ENCODE measurements at regions not wholly inside any gene's neighbourhood (a gene's known extent, or its start where the extent isn't known, plus 50 kb on each side); places are given as distances from the start of the nearest gene placed in this dataset.

- DNase-seq (ENCODE audit: extremely low spot score, unreplicated experiment) = no peak
- H3K4me3 Mint-ChIP-seq = no peak overlapping the region
- H3K4me1 Mint-ChIP-seq (ENCODE audit: unreplicated experiment) = peaks cover 13% of the 10 kb centered on the region
- H3K27me3 Mint-ChIP-seq = no peaks in the 10 kb centered on the region
- TF ChIP-seq, protein P1, sequence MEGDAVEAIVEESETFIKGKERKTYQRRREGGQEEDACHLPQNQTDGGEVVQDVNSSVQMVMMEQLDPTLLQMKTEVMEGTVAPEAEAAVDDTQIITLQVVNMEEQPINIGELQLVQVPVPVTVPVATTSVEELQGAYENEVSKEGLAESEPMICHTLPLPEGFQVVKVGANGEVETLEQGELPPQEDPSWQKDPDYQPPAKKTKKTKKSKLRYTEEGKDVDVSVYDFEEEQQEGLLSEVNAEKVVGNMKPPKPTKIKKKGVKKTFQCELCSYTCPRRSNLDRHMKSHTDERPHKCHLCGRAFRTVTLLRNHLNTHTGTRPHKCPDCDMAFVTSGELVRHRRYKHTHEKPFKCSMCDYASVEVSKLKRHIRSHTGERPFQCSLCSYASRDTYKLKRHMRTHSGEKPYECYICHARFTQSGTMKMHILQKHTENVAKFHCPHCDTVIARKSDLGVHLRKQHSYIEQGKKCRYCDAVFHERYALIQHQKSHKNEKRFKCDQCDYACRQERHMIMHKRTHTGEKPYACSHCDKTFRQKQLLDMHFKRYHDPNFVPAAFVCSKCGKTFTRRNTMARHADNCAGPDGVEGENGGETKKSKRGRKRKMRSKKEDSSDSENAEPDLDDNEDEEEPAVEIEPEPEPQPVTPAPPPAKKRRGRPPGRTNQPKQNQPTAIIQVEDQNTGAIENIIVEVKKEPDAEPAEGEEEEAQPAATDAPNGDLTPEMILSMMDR (conservative IDR thresholded peaks at IDR 0.05) = no peak
- no peaks in the 10 kb centered on the region for H3K9me3 Mint-ChIP-seq
- no peaks in the 10 kb centered on the region for H3K36me3 Mint-ChIP-seq
- no peak overlapping the region for H3K27ac Mint-ChIP-seq
These were observed 86.7 kb upstream of the LYPLAL1 start for GRCh38 chr1:219086956-219087469.

DNA sequence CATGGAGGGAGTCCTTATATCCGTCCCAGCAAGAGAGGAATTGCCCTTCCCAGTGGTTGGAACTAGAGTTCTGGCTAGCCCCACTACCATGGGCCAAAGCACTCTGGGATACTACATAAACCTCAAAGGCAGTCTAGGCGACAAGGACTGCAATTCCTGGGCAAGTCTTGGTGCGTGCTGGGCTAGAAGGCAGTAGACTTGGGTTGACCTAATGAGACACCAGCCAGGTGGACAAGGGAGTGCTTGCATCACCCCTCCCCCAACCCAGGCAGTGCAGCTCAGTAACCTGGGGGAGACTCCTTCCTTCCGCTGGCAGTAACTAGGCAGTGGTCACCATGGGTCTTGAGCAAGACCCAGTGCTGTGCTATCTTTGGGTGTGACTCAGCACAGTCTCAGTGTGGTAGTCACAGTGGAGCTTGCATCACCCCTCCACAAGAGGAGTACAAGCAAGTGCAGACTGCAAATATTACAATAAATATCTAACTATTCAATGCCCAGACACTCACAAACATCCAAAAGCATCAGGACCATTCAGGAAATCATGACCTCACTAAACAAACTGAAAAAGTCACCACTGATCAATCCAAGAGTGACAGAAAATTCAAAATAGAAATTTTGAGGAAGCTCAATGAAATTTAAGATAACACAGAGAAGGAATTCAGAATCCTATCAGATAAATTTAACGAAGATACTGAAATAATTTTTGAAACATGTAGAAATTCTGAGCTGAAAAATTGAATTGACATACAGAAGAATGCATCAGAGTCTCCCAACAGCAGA, 84.7 kb upstream of the LYPLAL1 start:
- DNase-seq (ENCODE audit: extremely low spot score, unreplicated experiment) = no peak
- Mint-ChIP-seq H3K4me3 (no peak overlapping the region), H3K27me3 (no peaks in the 10 kb centered on the region), H3K27ac (no peak overlapping the region), H3K4me1 (ENCODE audit: unreplicated experiment) (peaks cover 13% of the 10 kb centered on the region), H3K9me3 (no peaks in the 10 kb centered on the region), H3K36me3 (no peaks in the 10 kb centered on the region)
- TF ChIP-seq, protein P1 (conservative IDR thresholded peaks at IDR 0.05) = no peak

DNA sequence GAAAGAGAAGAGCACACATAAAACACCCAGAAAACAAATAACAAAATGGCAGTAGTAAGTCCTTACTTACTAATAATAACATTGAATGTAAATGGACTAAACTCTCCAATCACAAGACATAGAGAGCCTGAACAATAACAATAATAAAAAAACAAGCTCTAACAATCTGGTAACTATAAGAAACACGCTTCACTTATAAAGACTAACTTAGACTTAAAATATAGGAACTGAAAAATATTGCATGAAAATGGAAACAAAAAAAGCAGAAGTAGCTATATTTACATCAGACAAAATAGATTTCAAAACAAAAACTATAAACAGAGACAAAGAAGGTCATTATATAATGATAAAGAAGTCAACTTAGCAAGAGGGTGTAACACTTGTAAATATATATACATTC, 83.1 kb upstream of the LYPLAL1 start:
- no peak overlapping the region for H3K27ac Mint-ChIP-seq
- H3K36me3 Mint-ChIP-seq = no peaks in the 10 kb centered on the region
- no peak for DNase-seq (ENCODE audit: extremely low spot score, unreplicated experiment)
- no peaks in the 10 kb centered on the region for H3K9me3 Mint-ChIP-seq
- TF ChIP-seq, protein P1 (conservative IDR thresholded peaks at IDR 0.05) = no peak
- no peak overlapping the region for H3K4me3 Mint-ChIP-seq
- peaks cover 7% of the 10 kb centered on the region for H3K4me1 Mint-ChIP-seq (ENCODE audit: unreplicated experiment)
- H3K27me3 Mint-ChIP-seq = no peaks in the 10 kb centered on the region

DNA sequence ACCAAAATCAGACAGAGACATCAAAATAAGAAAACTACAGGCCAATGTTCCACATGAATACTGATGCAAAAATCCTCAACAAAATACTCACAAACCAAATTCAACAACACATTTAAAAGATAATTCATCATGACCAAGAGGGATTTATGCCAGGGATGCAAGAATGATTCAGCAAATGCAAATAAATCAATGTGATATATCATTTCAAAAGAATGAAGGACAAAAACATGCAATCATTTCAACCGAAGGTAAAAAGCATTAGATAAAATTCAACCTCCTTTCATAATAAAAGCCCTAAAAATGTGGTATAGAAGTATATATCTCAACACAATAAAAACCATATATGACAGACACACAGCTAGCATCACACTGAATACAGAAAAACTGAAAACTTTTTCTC, 81.5 kb upstream of the LYPLAL1 start:
- Mint-ChIP-seq H3K36me3 (no peaks in the 10 kb centered on the region), H3K4me1 (ENCODE audit: unreplicated experiment) (no peaks in the 10 kb centered on the region), H3K4me3 (no peak overlapping the region), H3K9me3 (no peaks in the 10 kb centered on the region), H3K27me3 (no peaks in the 10 kb centered on the region), H3K27ac (no peak overlapping the region)
- TF ChIP-seq, protein P1 (conservative IDR thresholded peaks at IDR 0.05) = no peak
- no peak for DNase-seq (ENCODE audit: extremely low spot score, unreplicated experiment)

- Mint-ChIP-seq H3K9me3 (no peaks in the 10 kb centered on the region), H3K4me1 (ENCODE audit: unreplicated experiment) (no peaks in the 10 kb centered on the region), H3K4me3 (no peak overlapping the region), H3K27me3 (no peaks in the 10 kb centered on the region), H3K27ac (no peak overlapping the region), H3K36me3 (no peaks in the 10 kb centered on the region)
- TF ChIP-seq, protein P1 (conservative IDR thresholded peaks at IDR 0.05) = no peak
- DNase-seq (ENCODE audit: extremely low spot score, unreplicated experiment) = no peak
These were observed 74.4 kb upstream of the LYPLAL1 start for GRCh38 chr1:219099307-219099706.
